HAP-1 (cell line): ENCODE measurements at regions not wholly inside any gene's neighbourhood (a gene's known extent, or its start where the extent isn't known, plus 50 kb on each side); places are given as distances from the start of the nearest gene placed in this dataset.

Experiments
- DNase-seq, 2 experiments: peaks; one replicate each; pipeline ENCODE4 v3.0.0-alpha.2; 2016 to 2020; ENCODE audit warnings: low spot score in 2 of 2
- H3K27me3 ChIP-seq: fragments of 250-450 bp; sonication (Bioruptor Pico); 2 replicates; pipeline ENCODE4 v1.5.1; 2020; ENCODE audit warnings: low read depth, mild to moderate bottlenecking, moderate library complexity
- H3K36me3 ChIP-seq: fragments of 250-450 bp; sonication (Bioruptor Pico); replicated peaks from 2 replicates; pipeline ENCODE4 v1.5.1; 2020; ENCODE audit warnings: mild to moderate bottlenecking
- H3K4me1 ChIP-seq: fragments of 250-450 bp; sonication (Bioruptor Pico); 2 replicates; pipeline ENCODE4 v1.5.1; 2020; ENCODE audit warnings: mild to moderate bottlenecking
- H3K4me3 ChIP-seq: fragments of 250-450 bp; sonication (Bioruptor Pico); 2 replicates; pipeline ENCODE4 v1.5.1; 2020; ENCODE audit warnings: mild to moderate bottlenecking, moderate library complexity
- H3K9me3 ChIP-seq: fragments of 250-450 bp; sonication (Bioruptor Pico); 2 replicates; pipeline ENCODE4 v1.5.1; 2020; ENCODE audit warnings: mild to moderate bottlenecking, moderate library complexity
- in situ Hi-C: fragments of 300-500 bp; cut with MboI; formaldehyde crosslinking; loops from 3 replicates; pipeline ENCODE4 v1.14.3; 2020; ENCODE audit warnings: low sequenced_read_pairs, inconsistent platforms, mixed read lengths

- in situ Hi-C loops, result no loop called here
- no peaks in the 10 kb centered on the region; the same call in 1 of the 2 replicates for H3K9me3 ChIP-seq
- DNase-seq, result no peak
- no peaks in the 10 kb centered on the region for H3K4me1 ChIP-seq
- no peak overlapping the region for H3K4me3 ChIP-seq
- no peaks in the 10 kb centered on the region for H3K36me3 ChIP-seq
- no peaks in the 10 kb centered on the region for H3K27me3 ChIP-seq
These were observed 382.2 kb downstream of the FUT8 start for GRCh38 chr14:65794674-65795279.

GRCh38 chr14:65798216-65798615, 385.7 kb downstream of the FUT8 start:
- in situ Hi-C loops, result no loop called here
- no peak overlapping the region for H3K4me3 ChIP-seq
- DNase-seq, result no peak
- no peaks in the 10 kb centered on the region for H3K27me3 ChIP-seq
- H3K4me1 ChIP-seq, result no peaks in the 10 kb centered on the region
- no peaks in the 10 kb centered on the region for H3K36me3 ChIP-seq
- no peaks in the 10 kb centered on the region; the same call in 1 of the 2 replicates for H3K9me3 ChIP-seq

DNA sequence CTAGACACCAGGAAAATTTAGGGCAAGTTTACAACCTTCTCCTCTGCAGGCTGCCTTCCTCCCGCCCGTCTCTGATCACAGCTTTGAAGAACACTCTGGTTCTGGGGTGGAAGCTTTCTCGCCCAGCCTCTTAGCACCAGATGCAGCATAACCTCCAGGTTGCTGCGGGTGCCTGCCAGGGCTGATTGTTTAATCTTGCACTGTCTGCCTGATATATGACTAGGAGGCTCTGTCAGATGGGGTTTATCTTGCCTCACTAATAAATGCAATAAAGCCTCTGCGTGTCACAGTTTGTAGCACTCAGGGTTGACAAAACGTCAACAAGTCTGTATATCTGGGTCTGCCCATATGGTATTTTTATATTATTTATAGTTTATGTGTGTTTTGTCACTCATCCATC, 388.2 kb downstream of the FUT8 start:
- no peak for DNase-seq
- Histone ChIP-seq H3K36me3 (no peaks in the 10 kb centered on the region), H3K4me1 (no peaks in the 10 kb centered on the region), H3K9me3 (no peaks in the 10 kb centered on the region; the same call in 1 of the 2 replicates), H3K27me3 (no peaks in the 10 kb centered on the region), H3K4me3 (no peak overlapping the region)
- in situ Hi-C loops, result no loop called here

DNA sequence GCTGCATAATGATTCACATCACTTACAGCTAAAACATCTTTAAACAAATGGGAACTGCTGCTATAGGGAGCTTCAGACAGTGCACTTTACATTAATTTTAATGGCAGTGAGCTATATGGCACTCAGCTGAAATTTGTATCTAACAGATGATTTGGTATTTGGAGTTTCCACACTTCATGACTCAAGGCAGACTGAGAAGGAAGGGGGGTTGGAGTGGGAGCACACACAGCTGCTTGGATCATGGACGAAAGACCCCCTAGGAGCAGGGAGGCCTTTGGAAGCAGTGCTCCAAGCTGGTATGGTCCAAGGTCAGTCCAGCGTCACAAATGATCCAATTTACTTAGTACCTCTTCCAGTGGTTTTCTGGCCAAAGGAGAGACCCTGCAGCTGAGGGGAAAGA, 389.7 kb downstream of the FUT8 start:
- Histone ChIP-seq H3K9me3 (no peaks in the 10 kb centered on the region; the same call in 1 of the 2 replicates), H3K27me3 (no peaks in the 10 kb centered on the region), H3K4me3 (no peak overlapping the region), H3K36me3 (no peaks in the 10 kb centered on the region), H3K4me1 (no peaks in the 10 kb centered on the region)
- no peak for DNase-seq
- in situ Hi-C loops, result no loop called here

DNA sequence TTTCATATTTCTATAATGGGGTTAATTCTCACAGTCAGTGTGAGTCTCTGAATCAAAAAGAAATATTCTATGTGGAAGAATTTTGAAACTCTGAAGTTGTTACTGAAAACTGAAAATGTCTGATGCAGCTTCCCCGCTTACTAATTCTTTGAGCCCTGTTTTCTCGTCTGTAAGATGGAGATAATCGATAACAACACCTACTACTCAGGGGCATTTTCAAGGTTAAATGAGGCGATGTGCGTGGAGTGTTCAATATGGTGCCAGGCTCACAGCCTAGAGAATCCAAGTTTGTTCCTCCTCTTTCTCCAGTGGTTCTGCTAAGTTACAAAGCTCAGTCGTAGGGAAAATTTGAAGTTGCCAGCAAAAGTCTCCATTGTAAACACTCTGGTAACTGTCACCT, 391.4 kb downstream of the FUT8 start:
- DNase-seq, result no peak
- Histone ChIP-seq H3K27me3 (no peaks in the 10 kb centered on the region), H3K9me3 (no peaks in the 10 kb centered on the region; the same call in none of the 2 replicates), H3K36me3 (no peaks in the 10 kb centered on the region), H3K4me1 (no peaks in the 10 kb centered on the region), H3K4me3 (no peak overlapping the region)
- in situ Hi-C loops, result no loop called here

GRCh38 chr14:65804439-65805112, 392.0 kb downstream of the FUT8 start:
- DNase-seq, result no peak
- no peaks in the 10 kb centered on the region for H3K36me3 ChIP-seq
- peaks cover 3% of the 10 kb centered on the region for H3K9me3 ChIP-seq
- H3K4me1 ChIP-seq, result no peaks in the 10 kb centered on the region
- in situ Hi-C loops, result no loop called here
- H3K4me3 ChIP-seq, result no peak overlapping the region
- H3K27me3 ChIP-seq, result no peaks in the 10 kb centered on the region

DNA sequence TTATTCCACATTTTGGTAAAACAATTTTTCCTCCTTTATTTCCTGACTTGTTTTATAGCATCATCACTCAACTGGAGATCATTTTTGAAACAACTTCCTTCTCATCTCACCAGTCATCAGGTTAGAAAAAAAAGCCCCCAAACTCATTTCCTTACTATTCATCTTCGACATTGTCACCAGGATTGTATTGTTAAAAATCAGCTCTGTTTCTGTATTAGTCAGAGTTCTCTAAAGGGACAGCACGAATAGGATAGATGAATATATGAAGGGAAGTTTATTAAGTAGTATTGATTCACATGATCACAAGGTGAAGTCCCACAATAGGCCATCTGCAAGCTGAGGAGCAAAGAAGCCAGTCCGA, 392.6 kb downstream of the FUT8 start:
- Histone ChIP-seq H3K9me3 (peaks cover 3% of the 10 kb centered on the region), H3K4me1 (no peaks in the 10 kb centered on the region), H3K36me3 (no peaks in the 10 kb centered on the region), H3K4me3 (no peak overlapping the region), H3K27me3 (no peaks in the 10 kb centered on the region)
- no peak for DNase-seq
- in situ Hi-C loops, result no loop called here

GRCh38 chr14:65808390-65808789, 395.9 kb downstream of the FUT8 start:
- H3K4me1 ChIP-seq, result peaks cover 4% of the 10 kb centered on the region
- H3K36me3 ChIP-seq, result no peaks in the 10 kb centered on the region
- DNase-seq, result no peak
- H3K4me3 ChIP-seq, result no peak overlapping the region
- in situ Hi-C loops, result no loop called here
- no peaks in the 10 kb centered on the region for H3K27me3 ChIP-seq
- peaks cover 3% of the 10 kb centered on the region for H3K9me3 ChIP-seq

GRCh38 chr14:65810322-65810721, 397.8 kb downstream of the FUT8 start:
- no peak overlapping the region for H3K4me3 ChIP-seq
- H3K4me1 ChIP-seq, result peaks cover 9% of the 10 kb centered on the region
- H3K36me3 ChIP-seq, result no peaks in the 10 kb centered on the region
- DNase-seq, result peak; percentile 22 to 35
- in situ Hi-C loops, result no loop called here
- peaks cover 3% of the 10 kb centered on the region for H3K9me3 ChIP-seq
- no peaks in the 10 kb centered on the region for H3K27me3 ChIP-seq

GRCh38 chr14:65813760-65814384, 401.3 kb downstream of the FUT8 start:
- no peaks in the 10 kb centered on the region for H3K27me3 ChIP-seq
- in situ Hi-C loops, result no loop called here
- peaks cover 14% of the 10 kb centered on the region for H3K4me1 ChIP-seq
- H3K9me3 ChIP-seq, result peaks cover 3% of the 10 kb centered on the region
- H3K36me3 ChIP-seq, result no peaks in the 10 kb centered on the region
- no peak for DNase-seq
- no peak overlapping the region for H3K4me3 ChIP-seq

DNA sequence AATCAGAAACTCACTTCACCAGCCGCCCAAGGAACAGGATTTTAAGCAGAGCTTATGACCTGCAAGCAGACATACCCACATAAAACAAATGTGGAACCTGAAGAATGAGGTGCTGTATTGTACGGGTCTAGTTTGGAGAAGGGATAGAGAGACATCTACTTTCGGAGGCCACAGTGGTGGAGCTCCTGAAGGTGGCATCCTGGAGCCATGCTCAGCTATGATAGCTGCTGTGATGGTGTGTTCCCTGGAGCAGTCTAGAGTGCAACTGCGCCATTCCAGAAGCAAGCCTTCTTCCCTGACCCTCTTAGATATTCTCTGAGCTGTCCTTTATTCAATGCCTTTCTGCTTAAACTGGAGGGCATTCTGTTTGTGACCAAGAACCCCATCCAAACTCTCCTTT, 402.6 kb downstream of the FUT8 start:
- DNase-seq, result no peak
- in situ Hi-C loops, result no loop called here
- Histone ChIP-seq H3K9me3 (no peaks in the 10 kb centered on the region), H3K4me3 (no peak overlapping the region), H3K4me1 (peaks cover 14% of the 10 kb centered on the region), H3K36me3 (no peaks in the 10 kb centered on the region), H3K27me3 (no peaks in the 10 kb centered on the region)

DNA sequence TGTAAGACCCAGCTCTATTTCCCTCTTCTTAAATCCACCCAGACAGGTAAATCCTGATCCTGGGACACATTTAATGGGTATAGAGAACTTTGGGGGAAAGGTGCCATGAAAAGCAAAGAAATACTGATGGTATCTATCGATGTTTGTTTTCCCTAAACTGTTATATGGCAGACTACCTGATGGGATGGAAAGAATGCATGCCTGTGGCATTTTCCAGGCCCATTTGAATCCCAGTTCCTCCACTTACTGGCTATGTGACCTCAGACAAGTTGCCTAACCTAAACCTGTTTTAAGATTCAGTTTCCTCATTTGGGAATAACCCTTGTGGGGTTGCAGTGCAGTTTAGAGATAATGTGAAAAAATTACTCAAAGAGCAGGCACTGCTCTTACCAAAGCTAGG, 404.5 kb downstream of the FUT8 start:
- Histone ChIP-seq H3K4me3 (no peak overlapping the region), H3K36me3 (no peaks in the 10 kb centered on the region), H3K4me1 (peaks cover 11% of the 10 kb centered on the region), H3K9me3 (no peaks in the 10 kb centered on the region), H3K27me3 (no peaks in the 10 kb centered on the region)
- DNase-seq, result no peak
- in situ Hi-C loops, result no loop called here

DNA sequence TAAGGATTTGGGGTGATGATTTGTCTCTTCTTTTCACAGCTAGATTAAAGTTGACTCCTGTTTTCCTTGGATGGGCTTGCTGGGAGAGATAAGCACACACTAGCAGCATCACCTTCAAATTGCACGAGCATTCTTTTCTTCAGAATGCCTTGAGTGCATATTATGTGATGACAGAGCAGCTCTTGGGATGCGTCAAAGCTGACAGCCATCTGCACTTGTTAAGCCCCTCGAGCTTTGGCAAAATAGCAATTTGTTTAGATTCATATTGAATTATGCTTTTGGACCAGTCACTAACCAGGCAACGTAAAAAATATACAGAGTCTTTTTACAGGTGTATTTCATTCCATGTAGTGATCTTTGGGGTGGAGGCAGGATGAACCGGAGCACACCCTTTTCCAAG, 407.0 kb downstream of the FUT8 start:
- H3K27me3 ChIP-seq, result no peaks in the 10 kb centered on the region
- in situ Hi-C loops, result no loop called here
- no peak for DNase-seq
- H3K9me3 ChIP-seq, result no peaks in the 10 kb centered on the region
- H3K4me1 ChIP-seq, result peaks cover 5% of the 10 kb centered on the region; the same call in 1 of the 2 replicates
- no peak overlapping the region for H3K4me3 ChIP-seq
- no peaks in the 10 kb centered on the region for H3K36me3 ChIP-seq

GRCh38 chr14:65821224-65821753, 408.8 kb downstream of the FUT8 start:
- Histone ChIP-seq H3K4me3 (no peak overlapping the region), H3K36me3 (no peaks in the 10 kb centered on the region), H3K4me1 (peaks cover 5% of the 10 kb centered on the region; the same call in 1 of the 2 replicates), H3K27me3 (peaks cover 2% of the 10 kb centered on the region; the same call in 1 of the 2 replicates), H3K9me3 (no peaks in the 10 kb centered on the region)
- in situ Hi-C loops, result no loop called here
- no peak for DNase-seq
